ENCODE measurements at regions not wholly inside any gene's neighbourhood (a gene's known extent, or its start where the extent isn't known, plus 50 kb on each side); places are given as distances from the start of the nearest gene placed in this dataset.

- TF ChIP-seq, protein P1, sequence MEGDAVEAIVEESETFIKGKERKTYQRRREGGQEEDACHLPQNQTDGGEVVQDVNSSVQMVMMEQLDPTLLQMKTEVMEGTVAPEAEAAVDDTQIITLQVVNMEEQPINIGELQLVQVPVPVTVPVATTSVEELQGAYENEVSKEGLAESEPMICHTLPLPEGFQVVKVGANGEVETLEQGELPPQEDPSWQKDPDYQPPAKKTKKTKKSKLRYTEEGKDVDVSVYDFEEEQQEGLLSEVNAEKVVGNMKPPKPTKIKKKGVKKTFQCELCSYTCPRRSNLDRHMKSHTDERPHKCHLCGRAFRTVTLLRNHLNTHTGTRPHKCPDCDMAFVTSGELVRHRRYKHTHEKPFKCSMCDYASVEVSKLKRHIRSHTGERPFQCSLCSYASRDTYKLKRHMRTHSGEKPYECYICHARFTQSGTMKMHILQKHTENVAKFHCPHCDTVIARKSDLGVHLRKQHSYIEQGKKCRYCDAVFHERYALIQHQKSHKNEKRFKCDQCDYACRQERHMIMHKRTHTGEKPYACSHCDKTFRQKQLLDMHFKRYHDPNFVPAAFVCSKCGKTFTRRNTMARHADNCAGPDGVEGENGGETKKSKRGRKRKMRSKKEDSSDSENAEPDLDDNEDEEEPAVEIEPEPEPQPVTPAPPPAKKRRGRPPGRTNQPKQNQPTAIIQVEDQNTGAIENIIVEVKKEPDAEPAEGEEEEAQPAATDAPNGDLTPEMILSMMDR (conservative IDR thresholded peaks at IDR 0.05; ENCODE audit: low read length) = no peak
- TF ChIP-seq EZH2phosphoT487 (IDR thresholded peaks at IDR 0.05; ENCODE audit: borderline replicate concordance, low read depth, low read length) = no peak
These were observed 293.6 kb upstream of the NDST3 start for GRCh38 chr4:117740736-117741135.
